ENCODE measurements at regions not wholly inside any gene's neighbourhood (a gene's known extent, or its start where the extent isn't known, plus 50 kb on each side); places are given as distances from the start of the nearest gene placed in this dataset.

GRCh38 chr5:34495178-34495577, 160.9 kb upstream of the RAI14 start:
- Mint-ChIP-seq H3K4me1 (peaks cover 12% of the 10 kb centered on the region), H3K36me3 (no peaks in the 10 kb centered on the region), H3K27me3 (peaks cover 13% of the 10 kb centered on the region), H3K9me3 (ENCODE audit: low read depth) (no peaks in the 10 kb centered on the region), H3K27ac (no peak overlapping the region), H3K4me3 (no peak overlapping the region)
- ATAC-seq (no peak), DNase-seq (no peak)
- CTCF ChIA-PET = interaction anchor here (2.0 kb wide), 1 partner anchor 9 kb away, joined by 6 read pairs; no protein-coding TSS in a partner anchor

- CTCF ChIA-PET = interaction anchor here (0.9 to 1.5 kb wide), 2 partner anchors 10 to 22 kb away, joined by 3 to 7 read pairs; no protein-coding TSS in a partner anchor
- Mint-ChIP-seq H3K4me3 (no peak overlapping the region), H3K27me3 (peaks cover 12% of the 10 kb centered on the region), H3K4me1 (peaks cover 12% of the 10 kb centered on the region), H3K36me3 (no peaks in the 10 kb centered on the region), H3K9me3 (ENCODE audit: low read depth) (no peaks in the 10 kb centered on the region), H3K27ac (no peak overlapping the region)
- no peak for ATAC-seq
- no peak for DNase-seq
Measured at GRCh38 chr5:34496260-34496691, 159.9 kb upstream of the RAI14 start.

- H3K27ac Mint-ChIP-seq = no peak overlapping the region
- peaks cover 12% of the 10 kb centered on the region for H3K4me1 Mint-ChIP-seq
- H3K36me3 Mint-ChIP-seq = no peaks in the 10 kb centered on the region
- CTCF ChIA-PET = interaction anchor here (0.9 to 1.5 kb wide), 2 partner anchors 11 to 22 kb away, joined by 3 to 7 read pairs; no protein-coding TSS in a partner anchor
- H3K27me3 Mint-ChIP-seq = peaks cover 14% of the 10 kb centered on the region
- DNase-seq = no peak
- ATAC-seq = no peak
- H3K4me3 Mint-ChIP-seq = no peak overlapping the region
- H3K9me3 Mint-ChIP-seq (ENCODE audit: low read depth) = no peaks in the 10 kb centered on the region
Measured at GRCh38 chr5:34496701-34497469, 159.2 kb upstream of the RAI14 start.

- no peaks in the 10 kb centered on the region for H3K9me3 Mint-ChIP-seq (ENCODE audit: low read depth)
- DNase-seq (no peak), ATAC-seq (no peak)
- CTCF ChIA-PET = interaction anchor here (1.5 kb wide), 1 partner anchor 11 kb away, joined by 7 read pairs; no protein-coding TSS in a partner anchor
- peaks cover 12% of the 10 kb centered on the region for H3K4me1 Mint-ChIP-seq
- no peak overlapping the region for H3K4me3 Mint-ChIP-seq
- H3K27ac Mint-ChIP-seq = no peak overlapping the region
- peaks cover 14% of the 10 kb centered on the region for H3K27me3 Mint-ChIP-seq
- H3K36me3 Mint-ChIP-seq = no peaks in the 10 kb centered on the region
Measured at GRCh38 chr5:34497470-34497808, 158.7 kb upstream of the RAI14 start.

- Mint-ChIP-seq H3K27ac (peak overlapping the region; percentile 52), H3K36me3 (no peaks in the 10 kb centered on the region), H3K9me3 (ENCODE audit: low read depth) (no peaks in the 10 kb centered on the region), H3K27me3 (peaks cover 19% of the 10 kb centered on the region), H3K4me1 (peaks cover 12% of the 10 kb centered on the region), H3K4me3 (peak overlapping the region; percentile 7)
- DNase-seq (no peak), ATAC-seq (no peak)
- CTCF ChIA-PET = interaction anchor here (1.0 to 1.8 kb wide), 3 partner anchors 13 to 505 kb away, joined by 3 to 6 read pairs (median 5); no protein-coding TSS in a partner anchor
Measured at GRCh38 chr5:34498572-34498971, 157.6 kb upstream of the RAI14 start.

- DNase-seq = peak; percentile 59
- H3K36me3 Mint-ChIP-seq = no peaks in the 10 kb centered on the region
- peak overlapping the region; percentile 52 for H3K27ac Mint-ChIP-seq
- peak overlapping the region; percentile 7 for H3K4me3 Mint-ChIP-seq
- CTCF ChIA-PET = interaction anchor here (1.0 to 1.8 kb wide), 3 partner anchors 13 to 504 kb away, joined by 3 to 6 read pairs (median 5); no protein-coding TSS in a partner anchor
- H3K27me3 Mint-ChIP-seq = peaks cover 25% of the 10 kb centered on the region
- H3K4me1 Mint-ChIP-seq = peaks cover 12% of the 10 kb centered on the region
- H3K9me3 Mint-ChIP-seq (ENCODE audit: low read depth) = no peaks in the 10 kb centered on the region
- ATAC-seq = peak; percentile 94
Measured at GRCh38 chr5:34499001-34499734, 157.0 kb upstream of the RAI14 start.

- Mint-ChIP-seq H3K36me3 (no peaks in the 10 kb centered on the region), H3K27me3 (peaks cover 26% of the 10 kb centered on the region), H3K27ac (no peak overlapping the region), H3K4me1 (peaks cover 12% of the 10 kb centered on the region), H3K4me3 (no peak overlapping the region), H3K9me3 (ENCODE audit: low read depth) (no peaks in the 10 kb centered on the region)
- CTCF ChIA-PET = interaction anchor here (1.7 to 1.8 kb wide), 2 partner anchors 26 to 398 kb away, joined by 3 to 5 read pairs; no protein-coding TSS in a partner anchor
- no peak for ATAC-seq
- DNase-seq = no peak
Measured at GRCh38 chr5:34500236-34500847, 155.8 kb upstream of the RAI14 start.

- H3K27ac Mint-ChIP-seq = no peak overlapping the region
- H3K4me1 Mint-ChIP-seq = peaks cover 12% of the 10 kb centered on the region
- H3K36me3 Mint-ChIP-seq = no peaks in the 10 kb centered on the region
- no peak for DNase-seq
- H3K9me3 Mint-ChIP-seq (ENCODE audit: low read depth) = no peaks in the 10 kb centered on the region
- CTCF ChIA-PET = interaction anchor here (1.7 kb wide), 1 partner anchor 27 kb away, joined by 3 read pairs; no protein-coding TSS in a partner anchor
- H3K4me3 Mint-ChIP-seq = no peak overlapping the region
- ATAC-seq = no peak
- H3K27me3 Mint-ChIP-seq = peaks cover 31% of the 10 kb centered on the region
Measured at GRCh38 chr5:34501016-34501415, 155.1 kb upstream of the RAI14 start.

GRCh38 chr5:34501840-34502239, 154.3 kb upstream of the RAI14 start:
- Mint-ChIP-seq H3K27me3 (peaks cover 36% of the 10 kb centered on the region), H3K9me3 (ENCODE audit: low read depth) (no peaks in the 10 kb centered on the region), H3K4me1 (peaks cover 12% of the 10 kb centered on the region), H3K27ac (no peak overlapping the region), H3K4me3 (no peak overlapping the region), H3K36me3 (no peaks in the 10 kb centered on the region)
- DNase-seq = no peak
- ATAC-seq = no peak
- CTCF ChIA-PET = no interaction called here

- Mint-ChIP-seq H3K9me3 (ENCODE audit: low read depth) (no peaks in the 10 kb centered on the region), H3K4me3 (no peak overlapping the region), H3K27me3 (peaks cover 36% of the 10 kb centered on the region), H3K27ac (no peak overlapping the region), H3K4me1 (peaks cover 12% of the 10 kb centered on the region), H3K36me3 (no peaks in the 10 kb centered on the region)
- CTCF ChIA-PET = no interaction called here
- ATAC-seq (no peak), DNase-seq (no peak)
Measured at GRCh38 chr5:34502581-34502980, 153.5 kb upstream of the RAI14 start.

- DNase-seq (no peak), ATAC-seq (no peak)
- H3K36me3 Mint-ChIP-seq = no peaks in the 10 kb centered on the region
- peaks cover 36% of the 10 kb centered on the region for H3K27me3 Mint-ChIP-seq
- no peak overlapping the region for H3K4me3 Mint-ChIP-seq
- H3K9me3 Mint-ChIP-seq (ENCODE audit: low read depth) = no peaks in the 10 kb centered on the region
- H3K27ac Mint-ChIP-seq = no peak overlapping the region
- H3K4me1 Mint-ChIP-seq = peaks cover 10% of the 10 kb centered on the region
- CTCF ChIA-PET = no interaction called here
Measured at GRCh38 chr5:34503379-34504253, 152.5 kb upstream of the RAI14 start.

- no peaks in the 10 kb centered on the region for H3K9me3 Mint-ChIP-seq (ENCODE audit: low read depth)
- no peaks in the 10 kb centered on the region for H3K4me1 Mint-ChIP-seq
- no peak for ATAC-seq
- peaks cover 40% of the 10 kb centered on the region for H3K27me3 Mint-ChIP-seq
- CTCF ChIA-PET = interaction anchor here (1.1 to 1.6 kb wide), 2 partner anchors 12 to 18 kb away, joined by 3 to 4 read pairs; no protein-coding TSS in a partner anchor
- DNase-seq = no peak
- no peak overlapping the region for H3K4me3 Mint-ChIP-seq
- no peaks in the 10 kb centered on the region for H3K36me3 Mint-ChIP-seq
- no peak overlapping the region for H3K27ac Mint-ChIP-seq
Measured at GRCh38 chr5:34504967-34505366, 151.2 kb upstream of the RAI14 start.
